PC-9 (cell line): ENCODE measurements at regions not wholly inside any gene's neighbourhood (a gene's known extent, or its start where the extent isn't known, plus 50 kb on each side); places are given as distances from the start of the nearest gene placed in this dataset.

ENCODE experiments used
- CTCF ChIP-seq: fragments of 200-600 bp; sonication (generic); conservative IDR thresholded peaks from 2 replicates; pipeline ENCODE4 v1.6.1; 2017; ENCODE audit warnings: mixed run types, antibody characterized with exemption, mild to moderate bottlenecking, moderate library complexity
- EZH2 ChIP-seq: fragments of 200-600 bp; sonication (generic); IDR thresholded peaks from 2 replicates; pipeline ENCODE4 v1.8.0; 2017; ENCODE audit warnings: antibody characterized with exemption, low read depth

GRCh38 chr12:58286353-58286752 lies 345.0 kb downstream of the ATP23 start:
- TF ChIP-seq CTCF (no peak), EZH2 (no peak)
